HepG2 (cell line): ENCODE measurements at regions not wholly inside any gene's neighbourhood (a gene's known extent, or its start where the extent isn't known, plus 50 kb on each side); places are given as distances from the start of the nearest gene placed in this dataset.

Experiments used
- ATAC-seq: fragments of 200-7000 bp; cut with Tn5 transposase; 3 replicates; pipeline ENCODE4 v1.9.1; 2020; ENCODE audit warnings: mild to moderate bottlenecking, moderate library complexity
- BruUV-seq: library from RNA; stranded (reverse); fragments of 400-500 nt; replicated peaks from 2 replicates; lab custom pipeline; 2021; lab: Mats Ljungman, UMichigan
- CTCF ChIA-PET: fragments of 300-600 bp; formaldehyde crosslinking; extraction: SDS; loops from one replicate; lab custom pipeline; 2021; ENCODE audit warnings: low total read pairs, inconsistent platforms, low intra/inter-chr PET ratio; lab: Yijun Ruan, JAX
- POLR2A ChIA-PET: fragments of 350-600 bp; sonication (Branson Sonifier 250); formaldehyde crosslinking; loops from one replicate; lab custom pipeline; 2020; ENCODE audit warnings: antibody characterized with exemption, inconsistent platforms; lab: Yijun Ruan, JAX
- DNase-seq: peaks from one replicate; pipeline ENCODE4 v3.0.0-alpha.2; 2015; ENCODE audit warnings: low spot score
- FAIRE-seq: peaks from 3 replicates; lab custom pipeline; 2011; peaks lifted over from hg19 to GRCh38; lab: Jason Lieb, UNC
- H2AFZ ChIP-seq: one replicate; pipeline ENCODE4 v1.6.1; 2011; ENCODE audit warnings: low read length, inconsistent platforms
- H3K27ac ChIP-seq: fragments of 300-600 bp; 3 replicates; pipeline ENCODE4 v1.8.0; 2011; ENCODE audit warnings: mixed run types, mild to moderate bottlenecking, mixed read lengths, low read length, inconsistent platforms; ENCODE audit not compliant: insufficient read depth; ENCODE audit errors: extremely low read length
- H3K27me3 ChIP-seq, 2 experiments: fragments of 200-600 bp in 1 of 2; 2 replicates in 1 of 2; 3 replicates in 1 of 2; pipeline versions ENCODE4 v1.6.0 to v1.8.0; 2011; ENCODE audit warnings: low read length in 2 of 2, mild to moderate bottlenecking in 2 of 2, moderate library complexity in 2 of 2, inconsistent platforms in 1 of 2; ENCODE audit not compliant: insufficient read depth in 2 of 2, control insufficient read depth in 1 of 2
- H3K36me3 ChIP-seq, 2 experiments: fragments of 200-600 bp in 1 of 2; replicated peaks in 1 of 2; 2 replicates in 1 of 2; 3 replicates in 1 of 2; pipeline versions ENCODE4 v1.5.1 to v1.8.0; 2011; ENCODE audit warnings: low read length in 2 of 2, inconsistent platforms in 1 of 2; ENCODE audit not compliant: insufficient read depth in 2 of 2, control insufficient read depth in 1 of 2
- H3K4me1 ChIP-seq: 2 replicates; pipeline ENCODE4 v1.5.1; 2012; ENCODE audit warnings: low read length, inconsistent platforms; ENCODE audit not compliant: insufficient read depth
- H3K4me2 ChIP-seq: 2 replicates; pipeline ENCODE4 v1.6.0; 2011; ENCODE audit warnings: low read depth, low read length, inconsistent platforms
- H3K4me3 ChIP-seq, 3 experiments: fragments of 200-600 bp in 1 of 3; sonication (generic), shearing (Covaris generic) in 1 of 3; replicated peaks in 1 of 3; 2 replicates each; pipeline ENCODE4 v1.5.1; 2011 to 2016; ENCODE audit warnings: low read length in 3 of 3, inconsistent platforms in 2 of 3, low read depth in 2 of 3, mild to moderate bottlenecking in 2 of 3, control low read depth in 1 of 3, mixed read lengths in 1 of 3; ENCODE audit not compliant: insufficient read depth in 1 of 3
- H3K79me2 ChIP-seq: one replicate; pipeline ENCODE4 v1.6.1; 2011; ENCODE audit warnings: low read length, inconsistent platforms; ENCODE audit not compliant: insufficient read depth
- H3K9ac ChIP-seq: 2 replicates; pipeline ENCODE4 v1.6.0; 2011; ENCODE audit warnings: mild to moderate bottlenecking, low read depth, low read length, inconsistent platforms; ENCODE audit not compliant: insufficient read depth
- H3K9me3 ChIP-seq: 2 replicates; pipeline ENCODE4 v1.5.1; 2012; ENCODE audit warnings: mild to moderate bottlenecking, low read length
- H4K20me1 ChIP-seq: 2 replicates; pipeline ENCODE4 v1.6.0; 2011; ENCODE audit warnings: inconsistent platforms, mild to moderate bottlenecking, low read length, moderate library complexity; ENCODE audit not compliant: insufficient read depth
- ETV5 ChIP-seq: IDR thresholded peaks from 2 replicates; pipeline ENCODE4 v1.6.1; 2018; ENCODE audit warnings: missing biosample characterization, missing genetic modification reagents, inconsistent platforms, borderline replicate concordance
- MAFK ChIP-seq, 2 experiments: IDR thresholded peaks in 1 of 2; conservative IDR thresholded peaks in 1 of 2; 2 replicates each; pipeline ENCODE4 v1.6.1; 2011; ENCODE audit warnings: improper control_type of control experiment in 2 of 2, low read length in 2 of 2
- NCOA5 ChIP-seq: sonication (generic); formaldehyde crosslinking; IDR thresholded peaks from 2 replicates; pipeline ENCODE4 v1.4.0; 2020; ENCODE audit warnings: missing genetic modification reagents
- NFKBIZ ChIP-seq: IDR thresholded peaks from 2 replicates; pipeline ENCODE4 v1.6.1; 2018; ENCODE audit warnings: missing genetic modification reagents, missing compliant biosample characterization
- PPARG ChIP-seq: conservative IDR thresholded peaks from 2 replicates; pipeline ENCODE4 v1.6.1; 2016; ENCODE audit warnings: missing biosample characterization, missing genetic modification reagents
- SIX4 ChIP-seq: sonication (generic); formaldehyde crosslinking; IDR thresholded peaks from 2 replicates; pipeline ENCODE4 v1.4.0; 2020; ENCODE audit warnings: missing genetic modification reagents
- SOX5 ChIP-seq: IDR thresholded peaks from 2 replicates; pipeline ENCODE4 v1.6.1; 2016; ENCODE audit warnings: borderline replicate concordance
- TP53 ChIP-seq: sonication (generic); formaldehyde crosslinking; conservative IDR thresholded peaks from 2 replicates; pipeline ENCODE4 v1.4.0; 2020; ENCODE audit warnings: missing genetic modification reagents
- TRAFD1 ChIP-seq: sonication (generic); formaldehyde crosslinking; IDR thresholded peaks from 2 replicates; pipeline ENCODE4 v1.5.1; 2020; ENCODE audit warnings: missing genetic modification reagents, mild to moderate bottlenecking, borderline replicate concordance
- ZNF33A ChIP-seq: sonication (generic); formaldehyde crosslinking; IDR thresholded peaks from 2 replicates; pipeline ENCODE4 v1.5.1; 2020; ENCODE audit warnings: missing genetic modification reagents, mild to moderate bottlenecking, moderate library complexity, borderline replicate concordance
- ZNF597 ChIP-seq: sonication (generic); formaldehyde crosslinking; IDR thresholded peaks from 2 replicates; pipeline ENCODE4 v1.5.0; 2020; ENCODE audit warnings: missing genetic modification reagents
- ZSCAN12 ChIP-seq: sonication (generic); formaldehyde crosslinking; IDR thresholded peaks from 2 replicates; pipeline ENCODE4 v1.9.0; 2021; ENCODE audit warnings: mild to moderate bottlenecking, missing genetic modification reagents
- WGBS: methylation state at CpG from one replicate; pipeline ENCODE4 v1.1.6; 2017; ENCODE audit warnings: low lambda C conversion rate; 5-methylcytosine and 5-hydroxymethylcytosine counted together
- in situ Hi-C: cut with HindIII; loops from 2 replicates; pipeline ENCODE4 v1.10.0; 2017; ENCODE audit warnings: low pct_unique_long_range_greater_than_20kb; ENCODE audit not compliant: extremely low pct_ligation_motif_present
- intact Hi-C: fragments of 100-400 bp; cut with micrococcal nuclease; formaldehyde crosslinking; loops from one replicate; pipeline ENCODE4 v1.10.0; 2022; ENCODE audit not compliant: unreplicated experiment
- TF ChIP-seq, protein P1 (sequence below): sonication (generic); formaldehyde crosslinking; IDR thresholded peaks from 2 replicates; pipeline ENCODE4 v1.8.0; 2022; ENCODE audit warnings: missing genetic modification reagents, mild to moderate bottlenecking, moderate library complexity, borderline replicate concordance
- TF ChIP-seq, protein P2 (sequence below): sonication (generic); formaldehyde crosslinking; IDR thresholded peaks from 2 replicates; pipeline ENCODE4 v1.4.0; 2020; ENCODE audit warnings: missing genetic modification reagents
- TF ChIP-seq, protein P3 (sequence below): sonication (generic); formaldehyde crosslinking; IDR thresholded peaks from 2 replicates; pipeline ENCODE4 v1.4.0; 2020; ENCODE audit warnings: missing genetic modification reagents, mild to moderate bottlenecking, borderline replicate concordance

DNA sequence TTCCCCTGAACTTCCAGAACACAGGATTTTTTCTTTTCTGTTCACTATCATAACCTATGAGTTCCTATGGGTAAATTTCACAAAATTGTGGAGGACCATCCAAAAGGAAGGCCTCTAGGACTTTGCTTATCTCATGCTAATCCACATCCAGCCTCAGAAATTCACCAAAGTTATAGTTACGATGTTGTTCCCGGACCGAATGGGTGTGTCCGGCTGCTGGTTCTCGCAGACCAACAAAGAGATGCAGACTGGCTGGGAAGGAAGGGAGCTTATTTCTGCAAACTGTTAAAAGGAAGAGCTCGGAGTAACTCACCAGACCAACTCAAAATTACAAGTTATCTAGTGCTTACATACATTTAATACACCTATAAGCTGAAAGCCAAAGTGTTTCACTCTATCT is 882.9 kb upstream of the SPRY2 start (continued):
- TF ChIP-seq SIX4 = no peak
- no peak for TF ChIP-seq ETV5
- TF ChIP-seq, protein P1, sequence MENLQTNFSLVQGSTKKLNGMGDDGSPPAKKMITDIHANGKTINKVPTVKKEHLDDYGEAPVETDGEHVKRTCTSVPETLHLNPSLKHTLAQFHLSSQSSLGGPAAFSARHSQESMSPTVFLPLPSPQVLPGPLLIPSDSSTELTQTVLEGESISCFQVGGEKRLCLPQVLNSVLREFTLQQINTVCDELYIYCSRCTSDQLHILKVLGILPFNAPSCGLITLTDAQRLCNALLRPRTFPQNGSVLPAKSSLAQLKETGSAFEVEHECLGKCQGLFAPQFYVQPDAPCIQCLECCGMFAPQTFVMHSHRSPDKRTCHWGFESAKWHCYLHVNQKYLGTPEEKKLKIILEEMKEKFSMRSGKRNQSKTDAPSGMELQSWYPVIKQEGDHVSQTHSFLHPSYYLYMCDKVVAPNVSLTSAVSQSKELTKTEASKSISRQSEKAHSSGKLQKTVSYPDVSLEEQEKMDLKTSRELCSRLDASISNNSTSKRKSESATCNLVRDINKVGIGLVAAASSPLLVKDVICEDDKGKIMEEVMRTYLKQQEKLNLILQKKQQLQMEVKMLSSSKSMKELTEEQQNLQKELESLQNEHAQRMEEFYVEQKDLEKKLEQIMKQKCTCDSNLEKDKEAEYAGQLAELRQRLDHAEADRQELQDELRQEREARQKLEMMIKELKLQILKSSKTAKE (CRISPR knock-in tag) = no peak
- no peak for TF ChIP-seq ZSCAN12
- no peak for TF ChIP-seq PPARG (CRISPR knock-in tag)
- TF ChIP-seq NFKBIZ (CRISPR knock-in tag) = no peak
- TF ChIP-seq ZNF597 (CRISPR knock-in tag) = no peak
- TF ChIP-seq, protein P2, sequence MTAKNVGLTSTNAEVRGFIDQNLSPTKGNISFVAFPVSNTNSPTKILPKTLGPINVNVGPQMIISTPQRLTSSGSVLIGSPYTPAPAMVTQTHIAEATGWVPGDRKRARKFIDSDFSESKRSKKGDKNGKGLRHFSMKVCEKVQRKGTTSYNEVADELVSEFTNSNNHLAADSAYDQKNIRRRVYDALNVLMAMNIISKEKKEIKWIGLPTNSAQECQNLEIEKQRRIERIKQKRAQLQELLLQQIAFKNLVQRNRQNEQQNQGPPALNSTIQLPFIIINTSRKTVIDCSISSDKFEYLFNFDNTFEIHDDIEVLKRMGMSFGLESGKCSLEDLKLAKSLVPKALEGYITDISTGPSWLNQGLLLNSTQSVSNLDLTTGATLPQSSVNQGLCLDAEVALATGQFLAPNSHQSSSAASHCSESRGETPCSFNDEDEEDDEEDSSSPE (CRISPR knock-in tag) = no peak
- no peak for TF ChIP-seq ZNF33A (CRISPR knock-in tag)

DNA sequence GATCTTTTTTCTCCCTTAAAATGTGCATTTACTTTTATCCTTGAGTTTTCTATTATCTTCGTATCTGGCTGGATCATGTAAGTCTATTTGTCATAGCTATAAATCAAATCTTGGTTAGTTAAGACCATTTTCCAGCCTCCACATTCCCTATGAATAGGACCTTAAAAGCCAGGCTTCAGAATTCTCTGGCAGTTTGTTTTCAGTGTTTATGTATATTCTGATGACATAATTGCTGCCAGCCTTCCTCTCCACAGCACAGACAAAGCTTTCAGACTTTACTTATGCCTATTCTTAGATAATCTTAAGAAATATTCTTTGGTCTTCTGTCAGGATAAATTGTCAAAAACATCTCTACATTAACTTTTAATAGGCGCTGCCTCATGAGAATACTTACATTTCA is 870.8 kb upstream of the SPRY2 start:
- Histone ChIP-seq H3K4me3 (no peak overlapping the region), H3K9me3 (no peaks in the 10 kb centered on the region), H3K36me3 (no peaks in the 10 kb centered on the region), H2AFZ (no peak overlapping the region), H3K9ac (no peak overlapping the region), H3K79me2 (no peaks in the 10 kb centered on the region), H4K20me1 (no peaks in the 10 kb centered on the region), H3K27ac (no peak overlapping the region), H3K27me3 (no peaks in the 10 kb centered on the region)
- ChIA-PET CTCF (no interaction called here), POLR2A (no interaction called here)
- in situ Hi-C loops (no loop called here), intact Hi-C loops (no loop called here)
- no peak for ATAC-seq
- FAIRE-seq = no peak
- no peak for DNase-seq
- BruUV-seq = no TSS peak
- 11% methylated on average over 2 of the region's 2 CpGs for WGBS
- TF ChIP-seq NCOA5 (CRISPR knock-in tag) = no peak
- no peak for TF ChIP-seq TRAFD1
- no peak for TF ChIP-seq MAFK (conservative IDR thresholded peaks at IDR 0.05 in 1 of 2, IDR thresholded peaks at IDR 0.05 in 1 of 2; ENCODE audit: low read length in 2 of 2)
- TF ChIP-seq, protein P3, sequence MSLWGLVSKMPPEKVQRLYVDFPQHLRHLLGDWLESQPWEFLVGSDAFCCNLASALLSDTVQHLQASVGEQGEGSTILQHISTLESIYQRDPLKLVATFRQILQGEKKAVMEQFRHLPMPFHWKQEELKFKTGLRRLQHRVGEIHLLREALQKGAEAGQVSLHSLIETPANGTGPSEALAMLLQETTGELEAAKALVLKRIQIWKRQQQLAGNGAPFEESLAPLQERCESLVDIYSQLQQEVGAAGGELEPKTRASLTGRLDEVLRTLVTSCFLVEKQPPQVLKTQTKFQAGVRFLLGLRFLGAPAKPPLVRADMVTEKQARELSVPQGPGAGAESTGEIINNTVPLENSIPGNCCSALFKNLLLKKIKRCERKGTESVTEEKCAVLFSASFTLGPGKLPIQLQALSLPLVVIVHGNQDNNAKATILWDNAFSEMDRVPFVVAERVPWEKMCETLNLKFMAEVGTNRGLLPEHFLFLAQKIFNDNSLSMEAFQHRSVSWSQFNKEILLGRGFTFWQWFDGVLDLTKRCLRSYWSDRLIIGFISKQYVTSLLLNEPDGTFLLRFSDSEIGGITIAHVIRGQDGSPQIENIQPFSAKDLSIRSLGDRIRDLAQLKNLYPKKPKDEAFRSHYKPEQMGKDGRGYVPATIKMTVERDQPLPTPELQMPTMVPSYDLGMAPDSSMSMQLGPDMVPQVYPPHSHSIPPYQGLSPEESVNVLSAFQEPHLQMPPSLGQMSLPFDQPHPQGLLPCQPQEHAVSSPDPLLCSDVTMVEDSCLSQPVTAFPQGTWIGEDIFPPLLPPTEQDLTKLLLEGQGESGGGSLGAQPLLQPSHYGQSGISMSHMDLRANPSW (CRISPR knock-in tag) = no peak
- TF ChIP-seq TP53 (CRISPR knock-in tag) = no peak
- no peak for TF ChIP-seq SOX5 (CRISPR knock-in tag)
- TF ChIP-seq, all 625 proteins: peak for 0
- H3K4me1 ChIP-seq = no peaks in the 10 kb centered on the region
- H3K4me2 ChIP-seq = no peak overlapping the region
